SU-DHL-6 (cell line): ENCODE measurements at regions not wholly inside any gene's neighbourhood (a gene's known extent, or its start where the extent isn't known, plus 50 kb on each side); places are given as distances from the start of the nearest gene placed in this dataset.

Experiments
- H2AFZ ChIP-seq: fragments of 200-600 bp; sonication (generic); 2 replicates; pipeline ENCODE4 v1.6.1; 2014; ENCODE audit warnings: low read depth, mild to moderate bottlenecking, moderate library complexity, mixed read lengths, antibody characterized with exemption, low read length; ENCODE audit not compliant: severe bottlenecking
- H3F3A ChIP-seq: fragments of 200-600 bp; shearing (Covaris generic); 2 replicates; pipeline ENCODE4 v1.6.0; 2016; ENCODE audit warnings: antibody characterized with exemption, mild to moderate bottlenecking; ENCODE audit not compliant: insufficient read depth
- H3K27ac ChIP-seq: fragments of 200-600 bp; sonication (generic); 2 replicates; pipeline ENCODE4 v1.5.1; 2016; ENCODE audit warnings: low read depth, mild to moderate bottlenecking, low read length, moderate library complexity, mixed read lengths
- H3K27me3 ChIP-seq: fragments of 200-600 bp; sonication (generic), shearing (Covaris generic); 2 replicates; pipeline ENCODE4 v1.6.0; 2014; ENCODE audit warnings: mild to moderate bottlenecking, low read length
- H3K36me3 ChIP-seq: fragments of 200-600 bp; sonication (generic); 2 replicates; pipeline ENCODE4 v1.6.1; 2014; ENCODE audit warnings: mild to moderate bottlenecking, low read length, mixed read lengths
- H3K4me2 ChIP-seq: fragments of 300-600, 200-600 bp; shearing (Covaris generic), sonication (generic); 2 replicates; pipeline ENCODE4 v1.6.0; 2014; ENCODE audit warnings: low read length, low read depth, mild to moderate bottlenecking; ENCODE audit not compliant: poor library complexity, severe bottlenecking
- H3K4me3 ChIP-seq: fragments of 200-600 bp; sonication (generic); 2 replicates; pipeline ENCODE4 v1.5.1; 2014; ENCODE audit warnings: antibody characterized with exemption, low read length, mild to moderate bottlenecking, mixed read lengths; ENCODE audit not compliant: insufficient read depth, poor library complexity, severe bottlenecking
- H3K79me2 ChIP-seq: fragments of 200-600 bp; sonication (generic); 2 replicates; pipeline ENCODE4 v1.6.1; 2014; ENCODE audit warnings: mild to moderate bottlenecking, low read length, moderate library complexity; ENCODE audit not compliant: insufficient read depth
- H3K9ac ChIP-seq: fragments of 200-600 bp; sonication (generic); 2 replicates; pipeline ENCODE4 v1.7.0; 2014; ENCODE audit warnings: mild to moderate bottlenecking, low read length
- H3K9me2 ChIP-seq: fragments of 200-600 bp; sonication (generic); replicated peaks from 2 replicates; pipeline ENCODE4 v1.6.1; 2014; ENCODE audit warnings: low read length; ENCODE audit not compliant: insufficient read depth
- H3K9me3 ChIP-seq: fragments of 200-600 bp; sonication (generic); 2 replicates; pipeline ENCODE4 v1.6.1; 2014; ENCODE audit warnings: low read length, mixed read lengths; ENCODE audit not compliant: insufficient read depth
- H4K20me1 ChIP-seq: fragments of 200-600 bp; sonication (generic); 2 replicates; pipeline ENCODE4 v1.6.1; 2014; ENCODE audit warnings: low read depth, mild to moderate bottlenecking, antibody characterized with exemption, low read length, moderate library complexity, mixed read lengths
- CTCF ChIP-seq: fragments of 200-600 bp; sonication (generic); IDR thresholded peaks from one replicate; pipeline ENCODE4 v1.5.1; 2017; ENCODE audit warnings: antibody characterized with exemption, mild to moderate bottlenecking, low read length, moderate library complexity; ENCODE audit not compliant: insufficient read depth, poor library complexity, severe bottlenecking
- EZH2phosphoT487 ChIP-seq: fragments of 200-600 bp; sonication (generic), shearing (Covaris generic); conservative IDR thresholded peaks from 2 replicates; pipeline ENCODE4 v1.6.1; 2018; ENCODE audit warnings: mild to moderate bottlenecking, antibody characterized with exemption, low read length, moderate library complexity, mixed read lengths

DNA sequence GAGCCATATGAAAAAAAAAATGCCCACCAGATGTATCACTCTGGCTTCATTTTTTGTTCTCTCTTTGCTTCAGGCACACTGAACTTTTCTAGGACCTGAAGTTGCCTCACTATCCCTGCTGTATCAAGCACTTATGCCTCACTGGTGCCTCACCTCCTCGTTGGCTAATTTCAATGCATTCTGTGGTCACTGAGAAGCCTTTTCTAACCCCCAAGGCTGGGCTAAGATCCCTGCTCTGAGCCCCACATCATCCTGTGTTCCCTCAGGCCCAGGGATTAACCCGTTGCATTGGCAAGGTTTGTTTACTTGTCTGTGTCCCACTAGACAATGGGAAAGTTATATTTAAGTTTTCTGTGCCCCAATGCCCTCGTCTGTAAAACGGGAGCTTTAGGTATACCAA, 362.7 kb downstream of the OSTF1 start:
- TF ChIP-seq EZH2phosphoT487, result no peak
- no peak for TF ChIP-seq CTCF
- no peaks in the 10 kb centered on the region for H3K27me3 ChIP-seq
- no peak overlapping the region for H2AFZ ChIP-seq
- no peak overlapping the region for H3K9ac ChIP-seq
- no peaks in the 10 kb centered on the region for H3K79me2 ChIP-seq
- H4K20me1 ChIP-seq, result no peaks in the 10 kb centered on the region
- H3K36me3 ChIP-seq, result no peaks in the 10 kb centered on the region
- no peak overlapping the region for H3K4me3 ChIP-seq
- no peak overlapping the region for H3K4me2 ChIP-seq
- no peaks in the 10 kb centered on the region for H3K9me2 ChIP-seq
- H3F3A ChIP-seq, result no peaks in the 10 kb centered on the region
- H3K9me3 ChIP-seq, result no peaks in the 10 kb centered on the region
- no peak overlapping the region for H3K27ac ChIP-seq

DNA sequence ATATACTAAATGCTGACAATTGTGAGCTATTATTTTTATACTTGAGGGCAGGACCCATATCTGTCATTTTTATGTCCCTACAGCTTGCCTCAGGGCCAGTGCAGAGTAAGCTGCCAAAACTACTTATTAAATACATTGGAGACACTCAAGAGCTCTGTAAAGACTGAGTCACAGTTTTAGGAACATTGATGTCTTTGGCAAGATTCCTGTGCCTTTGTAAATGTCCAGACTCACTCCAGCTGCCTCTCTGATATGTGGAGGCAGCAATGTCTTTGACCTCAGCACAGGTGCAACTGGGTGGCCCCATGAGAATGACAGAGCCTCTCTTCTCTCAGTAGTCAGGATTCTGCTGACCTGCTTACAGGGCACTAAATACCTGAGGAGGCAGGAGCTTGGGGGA, 363.2 kb downstream of the OSTF1 start:
- H3K9ac ChIP-seq, result no peak overlapping the region
- H3K4me3 ChIP-seq, result no peak overlapping the region
- H3K27ac ChIP-seq, result no peak overlapping the region
- no peaks in the 10 kb centered on the region for H3K27me3 ChIP-seq
- no peaks in the 10 kb centered on the region for H4K20me1 ChIP-seq
- H3F3A ChIP-seq, result no peaks in the 10 kb centered on the region
- no peaks in the 10 kb centered on the region for H3K9me2 ChIP-seq
- no peaks in the 10 kb centered on the region for H3K9me3 ChIP-seq
- no peak overlapping the region for H2AFZ ChIP-seq
- H3K4me2 ChIP-seq, result no peak overlapping the region
- H3K36me3 ChIP-seq, result no peaks in the 10 kb centered on the region
- no peaks in the 10 kb centered on the region for H3K79me2 ChIP-seq
- TF ChIP-seq EZH2phosphoT487 (no peak), CTCF (no peak)

- Histone ChIP-seq H3K36me3 (no peaks in the 10 kb centered on the region), H3F3A (no peaks in the 10 kb centered on the region), H3K4me3 (no peak overlapping the region), H3K9ac (no peak overlapping the region), H3K27me3 (no peaks in the 10 kb centered on the region), H3K79me2 (no peaks in the 10 kb centered on the region), H2AFZ (no peak overlapping the region), H3K27ac (no peak overlapping the region), H4K20me1 (no peaks in the 10 kb centered on the region), H3K9me3 (no peaks in the 10 kb centered on the region), H3K4me2 (no peak overlapping the region), H3K9me2 (no peaks in the 10 kb centered on the region)
- TF ChIP-seq EZH2phosphoT487 (no peak), CTCF (no peak)
Observed at GRCh38 chr9:75452512-75452911, 364.2 kb downstream of the OSTF1 start.

DNA sequence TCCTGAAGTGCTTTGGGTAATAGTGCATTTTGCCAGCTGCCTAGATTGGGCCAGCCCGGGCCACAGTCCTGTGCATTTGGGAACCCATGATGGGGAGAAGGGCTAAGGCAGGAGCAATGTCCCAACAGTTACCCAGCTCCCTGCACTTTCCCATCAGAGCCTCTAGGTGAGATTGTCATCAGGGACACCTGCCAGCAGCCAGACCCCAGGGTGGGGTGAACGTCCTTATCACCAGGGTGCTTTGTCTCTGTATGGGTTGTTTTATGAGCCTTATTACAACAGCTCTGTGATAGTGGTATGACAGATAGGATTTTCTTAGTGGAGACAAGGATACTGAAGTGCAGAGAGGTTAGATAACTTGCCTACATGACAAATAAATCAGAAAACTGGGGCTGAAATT, 365.7 kb downstream of the OSTF1 start:
- no peaks in the 10 kb centered on the region for H3K9me2 ChIP-seq
- no peaks in the 10 kb centered on the region for H3K36me3 ChIP-seq
- no peaks in the 10 kb centered on the region for H4K20me1 ChIP-seq
- H3K9me3 ChIP-seq, result no peaks in the 10 kb centered on the region
- no peak overlapping the region for H2AFZ ChIP-seq
- no peaks in the 10 kb centered on the region for H3F3A ChIP-seq
- no peaks in the 10 kb centered on the region for H3K27me3 ChIP-seq
- H3K9ac ChIP-seq, result no peak overlapping the region
- H3K79me2 ChIP-seq, result no peaks in the 10 kb centered on the region
- TF ChIP-seq EZH2phosphoT487 (no peak), CTCF (no peak)
- no peak overlapping the region for H3K4me3 ChIP-seq
- H3K27ac ChIP-seq, result no peak overlapping the region
- H3K4me2 ChIP-seq, result no peak overlapping the region
